Psoas muscle (tissue), 7 donors: ENCODE measurements at regions not wholly inside any gene's neighbourhood (a gene's known extent, or its start where the extent isn't known, plus 50 kb on each side); places are given as distances from the start of the nearest gene placed in this dataset.

Experiments used
- ATAC-seq, 4 donors: fragments of 200-7000 bp; cut with Tn5 transposase; one replicate each; pipeline ENCODE4 v1.9.1; 2020; ENCODE audit warnings: moderate library complexity in 3 of 4, mild to moderate bottlenecking in 2 of 4
- DNase-seq, 2 donors: peaks; one replicate each; pipeline ENCODE4 v3.0.0-alpha.2; 2020
- H3K27ac ChIP-seq: fragments of 200-600 bp; one replicate; pipeline ENCODE4 v1.8.0; 2022
- H3K27me3 ChIP-seq, 3 donors: fragments of 200-600 bp in 1 of 3; one replicate each; pipeline versions ENCODE4 v1.6.1 to v1.8.0; 2013 to 2022; ENCODE audit warnings: low read length in 2 of 3, mild to moderate bottlenecking in 2 of 3, moderate library complexity in 1 of 3; ENCODE audit not compliant: insufficient read depth in 3 of 3
- H3K36me3 ChIP-seq, 2 donors: fragments of 200-600 bp in 1 of 2; one replicate each; pipeline versions ENCODE4 v1.6.1 to v1.8.0; 2013 to 2022; ENCODE audit warnings: low read depth in 1 of 2, mild to moderate bottlenecking in 1 of 2, moderate library complexity in 1 of 2; ENCODE audit not compliant: insufficient read depth in 1 of 2
- H3K4me1 ChIP-seq: fragments of 200-600 bp; one replicate; pipeline ENCODE4 v1.8.0; 2022
- H3K4me3 ChIP-seq: fragments of 200-600 bp; one replicate; pipeline ENCODE4 v1.8.0; 2022; ENCODE audit warnings: mild to moderate bottlenecking
- H3K9me3 ChIP-seq: fragments of 200-600 bp; one replicate; pipeline ENCODE4 v1.8.0; 2022
- WGBS, 3 donors: extraction: QIAGEN DNeasy Blood & Tissue Kit; methylation state at CpG; one replicate each; pipeline versions ENCODE4 v1.1.6 to v1.1.7; 2013; 5-methylcytosine and 5-hydroxymethylcytosine counted together
- intact Hi-C, 2 donors: fragments of 100-400 bp; cut with DNase I; formaldehyde crosslinking; loops; one replicate each; pipeline versions ENCODE4 v1.11.0 to v1.14.2; 2022
- TF ChIP-seq, protein P1 (sequence below): fragments of 200-600 bp; IDR thresholded peaks from one replicate; pipeline ENCODE4 v1.8.0; 2022; ENCODE audit warnings: antibody characterized with exemption
- donor health status: healthy with polysubstance abuse.
- donor health status: DM: no; HTN: no; CAD: no; lungs with moderate emphysema.
- donor health status: Bipolar disorder and iron deficiency.
- donor health status: healthy.
- donor health status: DM: yes; HTN: yes; CAD: no.
- donor health status: DM: no; HTN: no; CAD: no.
- donor health status: DM: yes; HTN: yes; CAD: no.

DNA sequence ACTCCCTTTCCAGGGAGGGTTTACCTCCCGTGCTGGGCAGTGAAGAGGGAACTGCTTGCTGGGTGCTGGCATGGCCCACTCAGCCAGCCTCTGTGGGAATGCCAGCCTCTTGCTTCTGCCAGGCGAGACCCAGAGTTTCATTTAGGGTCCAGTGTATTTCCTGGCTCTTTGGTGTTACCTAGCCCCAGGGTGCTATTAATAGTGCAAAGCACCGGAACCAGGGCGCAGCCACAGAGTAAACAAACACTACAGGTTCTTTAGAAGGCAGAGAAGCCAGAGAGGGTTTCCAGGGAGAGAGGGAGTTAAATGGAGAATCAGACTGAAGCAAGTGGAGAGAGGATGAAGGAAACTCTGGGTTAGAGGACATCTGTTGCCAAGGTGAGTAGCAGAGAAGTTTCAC, 74.9 kb upstream of the SPATA13 start:
- intact Hi-C loops, result loop anchor here in 1 of 2 donors (2.0 kb wide), 1 partner anchor 75 kb away; no protein-coding TSS in a partner anchor
- Histone ChIP-seq H3K4me1 (no peaks in the 10 kb centered on the region), H3K9me3 (no peaks in the 10 kb centered on the region), H3K27ac (no peak overlapping the region), H3K36me3 (no peaks in the 10 kb centered on the region), H3K4me3 (no peak overlapping the region), H3K27me3 (peaks cover 0 to 3% (median 0%) of the 10 kb centered on the region in 3 donors)
- 39 to 58% (median 43%) methylated on average over 4 of the region's 4 CpGs for WGBS, 3 donors
- DNase-seq (no peak), ATAC-seq (no peak)
- TF ChIP-seq, protein P1, sequence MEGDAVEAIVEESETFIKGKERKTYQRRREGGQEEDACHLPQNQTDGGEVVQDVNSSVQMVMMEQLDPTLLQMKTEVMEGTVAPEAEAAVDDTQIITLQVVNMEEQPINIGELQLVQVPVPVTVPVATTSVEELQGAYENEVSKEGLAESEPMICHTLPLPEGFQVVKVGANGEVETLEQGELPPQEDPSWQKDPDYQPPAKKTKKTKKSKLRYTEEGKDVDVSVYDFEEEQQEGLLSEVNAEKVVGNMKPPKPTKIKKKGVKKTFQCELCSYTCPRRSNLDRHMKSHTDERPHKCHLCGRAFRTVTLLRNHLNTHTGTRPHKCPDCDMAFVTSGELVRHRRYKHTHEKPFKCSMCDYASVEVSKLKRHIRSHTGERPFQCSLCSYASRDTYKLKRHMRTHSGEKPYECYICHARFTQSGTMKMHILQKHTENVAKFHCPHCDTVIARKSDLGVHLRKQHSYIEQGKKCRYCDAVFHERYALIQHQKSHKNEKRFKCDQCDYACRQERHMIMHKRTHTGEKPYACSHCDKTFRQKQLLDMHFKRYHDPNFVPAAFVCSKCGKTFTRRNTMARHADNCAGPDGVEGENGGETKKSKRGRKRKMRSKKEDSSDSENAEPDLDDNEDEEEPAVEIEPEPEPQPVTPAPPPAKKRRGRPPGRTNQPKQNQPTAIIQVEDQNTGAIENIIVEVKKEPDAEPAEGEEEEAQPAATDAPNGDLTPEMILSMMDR, result no peak

DNA sequence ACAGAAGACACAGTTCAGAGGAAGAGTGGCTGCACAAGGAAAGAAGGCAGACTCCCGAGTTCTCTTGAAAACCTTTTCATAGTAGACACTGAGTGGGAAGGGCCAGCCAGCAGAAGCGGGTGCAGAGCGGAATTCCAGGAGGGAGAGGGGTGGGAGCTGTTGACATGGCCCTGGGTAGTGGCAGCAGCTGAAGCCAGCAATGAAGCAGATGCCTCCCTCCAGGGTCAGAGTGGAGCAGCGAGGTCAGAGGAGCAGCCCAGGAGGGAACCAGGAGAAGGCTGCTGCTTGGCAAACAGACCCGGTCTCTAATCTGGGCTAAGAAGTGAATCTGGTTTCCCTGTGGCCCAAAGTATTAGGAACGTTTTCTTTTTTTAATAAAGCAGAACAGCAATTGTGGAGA, 73.9 kb upstream of the SPATA13 start:
- H3K27ac ChIP-seq, result no peak overlapping the region
- no peak for DNase-seq
- TF ChIP-seq, protein P1, result no peak
- H3K4me1 ChIP-seq, result no peaks in the 10 kb centered on the region
- no peaks in the 10 kb centered on the region for H3K9me3 ChIP-seq
- H3K36me3 ChIP-seq, result no peaks in the 10 kb centered on the region
- H3K4me3 ChIP-seq, result no peak overlapping the region
- 26 to 60% (median 52%) methylated on average over 6 of the region's 6 CpGs for WGBS, 3 donors
- peaks cover 0 to 3% (median 0%) of the 10 kb centered on the region in 3 donors for H3K27me3 ChIP-seq
- intact Hi-C loops, result loop anchor here in 1 of 2 donors (2.0 kb wide), 1 partner anchor 76 kb away; no protein-coding TSS in a partner anchor
- no peak for ATAC-seq

DNA sequence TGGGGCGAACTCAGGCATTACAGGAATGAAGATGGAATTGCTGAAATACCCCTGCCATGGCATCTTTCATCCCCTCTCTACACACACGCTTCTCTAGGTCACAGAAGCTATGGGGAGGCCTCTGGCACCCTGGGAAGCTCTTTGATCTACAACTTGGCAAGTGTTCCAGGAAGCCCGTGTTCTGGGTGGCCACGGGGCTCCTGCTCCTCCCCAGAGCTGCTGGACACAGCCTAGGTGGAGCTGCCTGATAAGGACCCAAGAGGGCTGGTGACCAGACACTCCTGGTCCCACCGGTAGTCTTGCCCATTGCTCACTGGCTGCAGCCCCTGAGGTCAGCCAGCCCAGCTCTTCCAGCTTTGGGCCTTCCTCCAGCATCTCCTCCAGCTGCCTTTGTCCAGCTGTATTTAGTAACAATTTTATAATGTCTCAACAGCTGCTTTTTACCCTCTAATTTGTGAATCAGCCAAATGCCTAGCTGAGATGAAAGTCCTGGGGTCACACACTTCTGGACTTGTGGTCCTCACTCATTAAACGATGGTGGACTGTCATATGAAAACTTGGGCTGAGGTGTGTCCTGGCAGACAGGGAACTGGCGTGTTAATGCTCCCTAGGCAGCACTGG, 72.8 kb upstream of the SPATA13 start:
- Histone ChIP-seq H3K36me3 (no peaks in the 10 kb centered on the region), H3K27ac (no peak overlapping the region), H3K4me1 (no peaks in the 10 kb centered on the region), H3K27me3 (peaks cover 0 to 3% (median 0%) of the 10 kb centered on the region in 3 donors), H3K4me3 (no peak overlapping the region), H3K9me3 (no peaks in the 10 kb centered on the region)
- WGBS, 3 donors, result 30 to 41% (median 34%) methylated on average over 7 of the region's 7 CpGs
- DNase-seq (no peak), ATAC-seq (peak in 1 of 4 donors; percentile 29)
- TF ChIP-seq, protein P1, result no peak
- intact Hi-C loops, result loop anchor here in 1 of 2 donors (2.0 kb wide), 1 partner anchor 77 kb away; no protein-coding TSS in a partner anchor

DNA sequence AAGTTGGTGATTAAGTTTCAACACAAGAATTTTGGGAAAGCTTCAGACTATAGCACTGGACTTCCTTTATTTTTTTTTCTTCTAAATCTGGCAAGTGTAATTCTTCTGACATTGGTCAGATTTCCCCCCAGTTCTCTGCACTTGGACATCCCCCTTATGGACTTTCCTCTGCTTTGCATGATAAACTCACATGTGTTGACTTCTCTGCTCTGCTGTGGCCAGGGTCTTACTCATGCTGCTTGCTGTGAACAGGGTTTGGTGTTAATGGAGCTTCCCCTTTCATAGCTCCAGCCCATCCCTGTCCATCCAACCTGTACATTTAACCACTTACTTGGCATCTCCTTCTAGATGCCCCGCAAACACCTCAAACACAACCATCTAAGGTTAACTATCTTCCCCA, 70.5 kb upstream of the SPATA13 start:
- Histone ChIP-seq H3K9me3 (no peaks in the 10 kb centered on the region), H3K4me3 (no peak overlapping the region), H3K36me3 (no peaks in the 10 kb centered on the region), H3K27me3 (peaks cover 0 to 3% (median 0%) of the 10 kb centered on the region in 3 donors), H3K4me1 (no peaks in the 10 kb centered on the region), H3K27ac (no peak overlapping the region)
- 98 to 100% (median 100%) methylated on average over 1 of the region's 1 CpG for WGBS, 3 donors
- ATAC-seq (no peak), DNase-seq (no peak)
- TF ChIP-seq, protein P1, result no peak
- intact Hi-C loops, result no loop called here

DNA sequence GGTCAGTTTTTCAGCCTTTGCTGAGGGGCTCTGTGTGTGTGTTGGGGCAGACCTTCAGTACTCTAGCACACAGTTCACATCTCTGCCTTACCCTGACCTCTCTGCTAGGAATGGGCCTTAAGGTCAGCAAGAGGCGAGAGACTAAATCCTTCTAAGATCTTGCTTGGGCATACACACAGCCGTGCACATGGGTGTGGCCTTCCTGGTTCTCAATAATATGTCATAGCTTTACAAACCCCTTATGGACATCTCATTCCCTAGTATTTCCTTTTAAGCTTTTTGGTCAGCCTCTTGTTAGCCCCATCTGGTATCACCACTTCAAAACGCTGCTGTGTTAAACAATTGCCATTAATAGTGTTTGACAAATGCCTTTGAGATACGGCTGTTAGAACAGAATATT, 69.4 kb upstream of the SPATA13 start:
- TF ChIP-seq, protein P1, result no peak
- no peaks in the 10 kb centered on the region for H3K9me3 ChIP-seq
- H3K27me3 ChIP-seq, result peaks cover 0 to 3% (median 0%) of the 10 kb centered on the region in 3 donors
- no peaks in the 10 kb centered on the region for H3K4me1 ChIP-seq
- DNase-seq (no peak), ATAC-seq (no peak)
- intact Hi-C loops, result no loop called here
- no peak overlapping the region for H3K4me3 ChIP-seq
- 71 to 78% (median 72%) methylated on average over 4 of the region's 4 CpGs for WGBS, 3 donors
- H3K27ac ChIP-seq, result no peak overlapping the region
- H3K36me3 ChIP-seq, result no peaks in the 10 kb centered on the region
